ENCODE measurements at regions not wholly inside any gene's neighbourhood (a gene's known extent, or its start where the extent isn't known, plus 50 kb on each side); places are given as distances from the start of the nearest gene placed in this dataset.
"Not testable (repeated sequence)": the region's sequence is repeated elsewhere in the genome, so short reads cannot be mapped to it uniquely, and the experiment has no call there.

DNA sequence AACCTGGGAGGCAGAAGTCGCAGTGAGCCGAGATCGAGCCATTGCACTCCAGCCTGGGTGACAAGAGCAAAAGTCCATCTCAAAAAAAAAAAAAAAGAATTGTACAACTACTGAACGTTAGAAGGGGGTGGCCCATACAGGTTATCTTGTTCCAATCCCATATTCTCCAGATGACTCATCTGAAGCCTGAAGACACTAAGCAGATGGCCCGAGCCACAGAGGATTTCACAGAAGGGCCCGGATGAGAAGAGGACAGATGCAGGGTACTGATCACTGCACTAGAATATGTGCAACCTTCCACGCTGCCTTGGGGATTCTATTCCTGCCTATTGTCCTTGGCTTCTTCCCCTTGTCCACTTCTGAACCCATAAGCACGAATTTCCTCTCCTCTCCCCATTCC lies 70.9 kb upstream of the UBASH3B start (continued):
- TF ChIP-seq SP1 (IDR thresholded peaks at IDR 0.05; ENCODE audit: low read depth) (no peak), CEBPB (IDR thresholded peaks at IDR 0.05; ENCODE audit: low read depth) (no peak), SIN3A (IDR thresholded peaks at IDR 0.05; ENCODE audit: low read depth) (no peak)
- TF ChIP-seq, protein P1, sequence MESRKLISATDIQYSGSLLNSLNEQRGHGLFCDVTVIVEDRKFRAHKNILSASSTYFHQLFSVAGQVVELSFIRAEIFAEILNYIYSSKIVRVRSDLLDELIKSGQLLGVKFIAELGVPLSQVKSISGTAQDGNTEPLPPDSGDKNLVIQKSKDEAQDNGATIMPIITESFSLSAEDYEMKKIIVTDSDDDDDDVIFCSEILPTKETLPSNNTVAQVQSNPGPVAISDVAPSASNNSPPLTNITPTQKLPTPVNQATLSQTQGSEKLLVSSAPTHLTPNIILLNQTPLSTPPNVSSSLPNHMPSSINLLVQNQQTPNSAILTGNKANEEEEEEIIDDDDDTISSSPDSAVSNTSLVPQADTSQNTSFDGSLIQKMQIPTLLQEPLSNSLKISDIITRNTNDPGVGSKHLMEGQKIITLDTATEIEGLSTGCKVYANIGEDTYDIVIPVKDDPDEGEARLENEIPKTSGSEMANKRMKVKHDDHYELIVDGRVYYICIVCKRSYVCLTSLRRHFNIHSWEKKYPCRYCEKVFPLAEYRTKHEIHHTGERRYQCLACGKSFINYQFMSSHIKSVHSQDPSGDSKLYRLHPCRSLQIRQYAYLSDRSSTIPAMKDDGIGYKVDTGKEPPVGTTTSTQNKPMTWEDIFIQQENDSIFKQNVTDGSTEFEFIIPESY (IDR thresholded peaks at IDR 0.05; ENCODE audit: extremely low read depth, insufficient replicate concordance, low read length), result no peak

DNA sequence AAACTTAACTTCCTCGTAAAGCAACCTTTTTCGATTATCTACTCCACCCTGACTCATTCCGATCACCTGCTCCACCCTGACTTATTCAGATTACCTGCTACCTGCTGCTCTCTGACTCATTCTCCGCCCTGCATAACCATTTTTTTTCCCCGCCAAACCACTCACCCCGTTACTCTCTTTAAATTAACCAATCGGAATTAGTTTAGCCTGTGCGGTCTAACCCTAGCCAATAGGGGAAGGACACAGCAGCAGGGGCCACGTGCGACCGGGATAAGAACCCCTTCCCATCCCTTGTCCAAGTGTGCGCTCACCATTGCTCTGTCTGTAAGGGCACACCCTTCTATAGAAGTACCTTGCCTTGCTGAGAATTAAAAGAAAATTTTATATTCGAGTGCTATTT lies 75.5 kb upstream of the UBASH3B start:
- H3K27ac ChIP-seq (ENCODE audit: low read depth, low read length), result peak overlapping the region; percentile 76; the same call in 1 of the 2 replicates
- H3K79me2 ChIP-seq (ENCODE audit: insufficient read depth, low read length); H3K36me3 ChIP-seq (ENCODE audit: control insufficient read depth in 1 of 2, insufficient read depth in 2 of 2, low read length in 2 of 2); H4K20me1 ChIP-seq (ENCODE audit: insufficient read depth); BruUV-seq (replicated peaks); H3K9me2 ChIP-seq (ENCODE audit: insufficient read depth); H3K9me3 ChIP-seq (ENCODE audit: control insufficient read depth in 1 of 2, insufficient read depth in 1 of 2, low read depth in 1 of 2, low read length in 2 of 2); H3K27me3 ChIP-seq (ENCODE audit: insufficient read depth, low read length): not testable (repeated sequence)
- POLR2A ChIA-PET, result interaction anchor here (0.7 kb wide), 2 partner anchors 192 to 445 kb away, joined by 3 read pairs; no protein-coding TSS in a partner anchor
- H3K4me1 ChIP-seq (ENCODE audit: control insufficient read depth in 1 of 2, insufficient read depth in 2 of 2, low read length in 2 of 2), result peaks cover 8 to 21% of the 10 kb centered on the region in 2 experiments
- ATAC-seq, result peak; percentile 79
- peak; percentile 84 for DNase-seq (ENCODE audit: low read depth, low spot score)
- peak overlapping the region; percentile 100 for H2AFZ ChIP-seq (ENCODE audit: low read depth, low read length, poor library complexity, severe bottlenecking)
- peak overlapping the region; percentile 64 for H3K9ac ChIP-seq (ENCODE audit: low read length)
- TF ChIP-seq FOSL1 (IDR thresholded peaks at IDR 0.05; ENCODE audit: low read depth) (peak; percentile 74), JUND (IDR thresholded peaks at IDR 0.05) (peak; percentile 70), MAX (IDR thresholded peaks at IDR 0.05) (peak; percentile 66), SRF (IDR thresholded peaks at IDR 0.05; ENCODE audit: low read depth) (peak; percentile 39; the same call in 1 of the 2 replicates), SP1 (IDR thresholded peaks at IDR 0.05; ENCODE audit: low read depth) (peak; percentile 76), SIN3A (IDR thresholded peaks at IDR 0.05; ENCODE audit: low read depth) (peak; percentile 24; the same call in 1 of the 2 replicates)
- intact Hi-C loops (cut with micrococcal nuclease), result loop anchor here (1.0 to 10.0 kb wide), 5 partner anchors 49 to 925 kb away; no protein-coding TSS in a partner anchor
- RAD21 ChIA-PET (ENCODE audit: low non-redundant PET in 1 of 2, low total read pairs in 2 of 2, uncharacterized antibody in 2 of 2, unreplicated experiment in 2 of 2), result interaction anchor here (0.6 to 1.0 kb wide), 3 partner anchors 200 to 284 kb away, joined by 3 to 4 read pairs (median 4); no protein-coding TSS in a partner anchor
- CTCF ChIA-PET, result interaction anchor here (0.8 to 2.6 kb wide), 12 partner anchors 17 to 474 kb away, joined by 3 to 14 read pairs (median 4); no protein-coding TSS in a partner anchor
- peak overlapping the region; percentile 85 for H3K4me2 ChIP-seq (ENCODE audit: low read length)
- H3K4me3 ChIP-seq (replicated peaks in 1 of 2; ENCODE audit: low read depth in 1 of 2, low read length in 2 of 2), result peak overlapping the region in 1 of 2 experiments; percentile 53; a peak in 1 of 4 replicates

Data from HCT116 (cell line).